Fibroblast of lung (primary cell): ENCODE measurements at regions not wholly inside any gene's neighbourhood (a gene's known extent, or its start where the extent isn't known, plus 50 kb on each side); places are given as distances from the start of the nearest gene placed in this dataset.

Experiments used
- DNase-seq, 2 donors: peaks; one replicate each; pipeline versions ENCODE4 v3.0.0 to v3.0.0-alpha.2; 2010; ENCODE audit warnings: low read depth in 2 of 2
- H2AFZ ChIP-seq: 2 replicates; pipeline ENCODE4 v1.5.1; 2012; ENCODE audit warnings: low read length, control low read depth, inconsistent platforms
- H3K27ac ChIP-seq: 2 replicates; pipeline ENCODE4 v1.5.1; 2011; ENCODE audit warnings: low read length, control low read depth; ENCODE audit not compliant: insufficient read depth
- H3K27me3 ChIP-seq: 2 replicates; pipeline ENCODE4 v1.5.1; 2011; ENCODE audit warnings: mild to moderate bottlenecking, low read length; ENCODE audit not compliant: control insufficient read depth, insufficient read depth
- H3K36me3 ChIP-seq: 2 replicates; pipeline ENCODE4 v1.5.1; 2011; ENCODE audit warnings: low read length; ENCODE audit not compliant: control insufficient read depth, insufficient read depth
- H3K4me1 ChIP-seq: 2 replicates; pipeline ENCODE4 v1.5.1; 2011; ENCODE audit warnings: low read length; ENCODE audit not compliant: control insufficient read depth, insufficient read depth; ENCODE audit errors: extremely low read depth
- H3K4me2 ChIP-seq: 2 replicates; pipeline ENCODE4 v1.5.1; 2011; ENCODE audit warnings: low read length, control low read depth; ENCODE audit not compliant: insufficient read depth; ENCODE audit errors: extremely low read depth
- H3K4me3 ChIP-seq, 4 experiments: fragments of 200-600 bp in 1 of 4; sonication (generic) in 1 of 4; replicated peaks in 1 of 4; 2 replicates each; pipeline ENCODE4 v1.5.1; 2011 to 2016; ENCODE audit warnings: low read length in 4 of 4, low read depth in 3 of 4, mild to moderate bottlenecking in 3 of 4, control low read depth in 2 of 4, inconsistent platforms in 1 of 4, mixed read lengths in 1 of 4; ENCODE audit not compliant: insufficient read depth in 1 of 4; ENCODE audit errors: control extremely low read depth in 1 of 4
- H3K79me2 ChIP-seq: 2 replicates; pipeline ENCODE4 v1.5.1; 2012; ENCODE audit warnings: mild to moderate bottlenecking, low read length, inconsistent platforms; ENCODE audit not compliant: control insufficient read depth, insufficient read depth
- H3K9ac ChIP-seq: 2 replicates; pipeline ENCODE4 v1.5.1; 2011; ENCODE audit warnings: mild to moderate bottlenecking, low read length, control low read depth; ENCODE audit not compliant: insufficient read depth
- H3K9me3 ChIP-seq: 2 replicates; pipeline ENCODE4 v1.5.1; 2012; ENCODE audit warnings: low read depth, low read length; ENCODE audit not compliant: control insufficient read depth, insufficient read depth
- H4K20me1 ChIP-seq: 2 replicates; pipeline ENCODE4 v1.5.1; 2011; ENCODE audit warnings: low read length; ENCODE audit not compliant: control insufficient read depth, insufficient read depth; ENCODE audit errors: extremely low read depth
- CTCF ChIP-seq, 2 donors: IDR thresholded peaks in 1 of 2; conservative IDR thresholded peaks in 1 of 2; 1 replicate in 1 of 2; 2 replicates in 1 of 2; pipeline ENCODE4 v1.5.1; 2011 to 2012; ENCODE audit warnings: low read length in 2 of 2, control low read depth in 1 of 2, inconsistent platforms in 1 of 2, low read depth in 1 of 2, mild to moderate bottlenecking in 1 of 2
- EZH2 ChIP-seq: IDR thresholded peaks from 2 replicates; pipeline ENCODE4 v1.5.1; 2012; ENCODE audit warnings: low read length, control low read depth, mild to moderate bottlenecking; ENCODE audit errors: missing control alignments

- Histone ChIP-seq H3K9me3 (no peaks in the 10 kb centered on the region), H3K4me1 (no peaks in the 10 kb centered on the region), H3K9ac (no peak overlapping the region), H3K27me3 (no peaks in the 10 kb centered on the region), H4K20me1 (no peaks in the 10 kb centered on the region), H3K79me2 (no peaks in the 10 kb centered on the region), H3K4me3 (no peak overlapping the region), H3K4me2 (no peak overlapping the region), H3K27ac (no peak overlapping the region), H3K36me3 (no peaks in the 10 kb centered on the region), H2AFZ (no peak overlapping the region)
- DNase-seq, result no peak
- no peak for TF ChIP-seq EZH2
- no peak for TF ChIP-seq CTCF (conservative IDR thresholded peaks at IDR 0.05 in 1 of 2, IDR thresholded peaks at IDR 0.05 in 1 of 2; ENCODE audit: low read depth in 1 of 2, low read length in 2 of 2)
Observed at GRCh38 chr5:97714424-97714823, 531.4 kb upstream of the RIOK2 start.

GRCh38 chr5:97726106-97726505, 543.1 kb upstream of the RIOK2 start:
- H4K20me1 ChIP-seq, result no peaks in the 10 kb centered on the region
- no peak overlapping the region for H2AFZ ChIP-seq
- DNase-seq, result no peak
- no peak overlapping the region for H3K9ac ChIP-seq
- TF ChIP-seq EZH2 (no peak), CTCF (conservative IDR thresholded peaks at IDR 0.05 in 1 of 2, IDR thresholded peaks at IDR 0.05 in 1 of 2; ENCODE audit: low read depth in 1 of 2, low read length in 2 of 2) (peak; percentile 14 to 17)
- H3K4me2 ChIP-seq, result no peak overlapping the region
- no peaks in the 10 kb centered on the region for H3K36me3 ChIP-seq
- H3K79me2 ChIP-seq, result no peaks in the 10 kb centered on the region
- no peaks in the 10 kb centered on the region for H3K9me3 ChIP-seq
- no peaks in the 10 kb centered on the region for H3K27me3 ChIP-seq
- H3K27ac ChIP-seq, result no peak overlapping the region
- no peaks in the 10 kb centered on the region for H3K4me1 ChIP-seq
- H3K4me3 ChIP-seq, result no peak overlapping the region

- H3K4me1 ChIP-seq, result no peaks in the 10 kb centered on the region
- peak in 1 of 2 donors; percentile 55 for DNase-seq
- no peak for TF ChIP-seq EZH2
- TF ChIP-seq CTCF (conservative IDR thresholded peaks at IDR 0.05 in 1 of 2, IDR thresholded peaks at IDR 0.05 in 1 of 2; ENCODE audit: low read depth in 1 of 2, low read length in 2 of 2), result no peak
- no peaks in the 10 kb centered on the region for H3K9me3 ChIP-seq
- H2AFZ ChIP-seq, result no peak overlapping the region
- no peaks in the 10 kb centered on the region for H3K36me3 ChIP-seq
- no peak overlapping the region for H3K4me2 ChIP-seq
- H3K4me3 ChIP-seq, result no peak overlapping the region
- no peaks in the 10 kb centered on the region for H3K27me3 ChIP-seq
- H3K9ac ChIP-seq, result no peak overlapping the region
- no peaks in the 10 kb centered on the region for H3K79me2 ChIP-seq
- H4K20me1 ChIP-seq, result no peaks in the 10 kb centered on the region
- no peak overlapping the region for H3K27ac ChIP-seq
Observed at GRCh38 chr5:97728920-97729319, 545.9 kb upstream of the RIOK2 start.
